ENCODE measurements at regions not wholly inside any gene's neighbourhood (a gene's known extent, or its start where the extent isn't known, plus 50 kb on each side); places are given as distances from the start of the nearest gene placed in this dataset.

GRCh38 chr5:26828294-26828693 is 210.1 kb downstream of the CDH9 start:
- DNase-seq, result no peak

- DNase-seq, result no peak
Measured at GRCh38 chr5:26813235-26813634, 225.2 kb downstream of the CDH9 start.

GRCh38 chr5:26812714-26813113 is 225.7 kb downstream of the CDH9 start:
- DNase-seq, result no peak

- no peak for DNase-seq
Measured at GRCh38 chr5:26807231-26808199, 230.9 kb downstream of the CDH9 start.

GRCh38 chr5:26805076-26805475 is 233.3 kb downstream of the CDH9 start:
- DNase-seq, result no peak

GRCh38 chr5:26802944-26803343 is 235.4 kb downstream of the CDH9 start:
- DNase-seq, result no peak

GRCh38 chr5:26791433-26791832 is 247.0 kb downstream of the CDH9 start:
- no peak for DNase-seq

- DNase-seq, result no peak
Measured at GRCh38 chr5:26791021-26791420, 247.4 kb downstream of the CDH9 start.

- no peak for DNase-seq
Measured at GRCh38 chr5:26763215-26763614, 275.2 kb downstream of the CDH9 start.

GRCh38 chr5:26761446-26761845 is 276.9 kb downstream of the CDH9 start:
- no peak for DNase-seq

GRCh38 chr5:26761045-26761444 is 277.3 kb downstream of the CDH9 start:
- no peak for DNase-seq

- no peak for DNase-seq
Measured at GRCh38 chr5:26757941-26758340, 280.4 kb downstream of the CDH9 start.

- peak; percentile 12 for DNase-seq
Measured at GRCh38 chr5:26749829-26750228, 288.6 kb downstream of the CDH9 start.

GRCh38 chr5:26740182-26740581 is 298.2 kb downstream of the CDH9 start:
- DNase-seq, result no peak

- no peak for DNase-seq
Measured at GRCh38 chr5:26737348-26738265, 300.8 kb downstream of the CDH9 start.

- no peak for DNase-seq
Measured at GRCh38 chr5:26727916-26728315, 310.5 kb downstream of the CDH9 start.

- no peak for DNase-seq
Measured at GRCh38 chr5:26719803-26720202, 318.6 kb downstream of the CDH9 start.

GRCh38 chr5:26700759-26701384 is 337.5 kb downstream of the CDH9 start:
- DNase-seq, result peak; percentile 51

- DNase-seq, result no peak
Measured at GRCh38 chr5:26692952-26693351, 345.4 kb downstream of the CDH9 start.

GRCh38 chr5:26691486-26691885 is 346.9 kb downstream of the CDH9 start:
- no peak for DNase-seq

- DNase-seq, result no peak
Measured at GRCh38 chr5:26690511-26690910, 347.9 kb downstream of the CDH9 start.

GRCh38 chr5:26681861-26682260 is 356.5 kb downstream of the CDH9 start:
- DNase-seq, result no peak

- no peak for DNase-seq
Measured at GRCh38 chr5:26674846-26675245, 363.5 kb downstream of the CDH9 start.

Data from NCI-H526 treated with DMSO at 0.1 percent for 48 hours (cell line).